HG03520 (cell line): ENCODE measurements at regions not wholly inside any gene's neighbourhood (a gene's known extent, or its start where the extent isn't known, plus 50 kb on each side); places are given as distances from the start of the nearest gene placed in this dataset.
"Not testable (repeated sequence)": the region's sequence is repeated elsewhere in the genome, so short reads cannot be mapped to it uniquely, and the experiment has no call there.

Experiments used
- ATAC-seq: cut with Tn5 transposase; IDR thresholded peaks from one replicate; pipeline ENCODE4 v1.9.1; 2021; ENCODE audit warnings: mild to moderate bottlenecking, moderate library complexity; ENCODE audit not compliant: unreplicated experiment

DNA sequence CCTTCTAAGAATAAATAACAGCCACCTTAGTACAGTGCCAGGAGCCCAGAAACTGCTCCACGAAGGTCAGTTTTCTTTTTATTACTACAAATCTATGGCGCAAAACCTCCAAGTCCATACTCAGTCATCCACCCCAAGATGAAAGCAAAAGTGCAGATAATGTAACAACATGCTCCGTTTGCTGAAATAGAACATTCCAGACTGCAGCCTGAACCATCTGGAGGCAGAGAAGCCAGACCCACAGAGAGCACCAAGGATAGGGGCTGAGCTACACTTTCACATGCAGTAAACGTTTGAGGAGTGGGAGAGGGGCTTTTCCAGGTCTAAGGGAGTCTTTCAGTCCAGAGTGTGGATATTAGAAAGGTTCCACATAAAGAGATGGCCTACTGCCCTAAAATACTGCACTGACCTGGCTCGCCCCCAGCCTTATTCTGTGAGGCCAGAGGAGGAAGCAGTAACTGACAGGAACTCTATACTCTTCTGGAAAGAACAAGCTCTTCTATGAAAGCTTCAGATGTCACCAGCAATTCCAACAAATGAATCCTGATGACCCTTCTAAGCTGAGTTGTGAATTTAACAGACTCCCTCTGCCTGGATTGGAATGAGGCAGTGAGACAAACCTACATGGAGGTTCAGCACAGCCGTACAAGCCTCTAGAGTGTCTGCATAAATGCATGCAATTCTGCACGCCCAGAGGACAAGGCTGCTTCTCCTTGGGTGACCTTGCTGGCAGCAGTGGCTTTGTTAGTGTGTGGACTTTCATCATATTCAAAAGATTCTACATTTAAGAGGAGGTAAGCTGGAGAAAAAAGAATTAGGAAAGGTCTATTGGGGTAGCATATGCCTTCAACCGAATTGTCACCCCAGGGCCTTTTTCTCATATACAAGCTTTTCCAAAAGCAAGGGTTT, 153.9 kb upstream of the EGLN3 start:
- ATAC-seq: no peak

- ATAC-seq: no peak
These were observed 152.3 kb upstream of the EGLN3 start for GRCh38 chr14:34103176-34103575.

DNA sequence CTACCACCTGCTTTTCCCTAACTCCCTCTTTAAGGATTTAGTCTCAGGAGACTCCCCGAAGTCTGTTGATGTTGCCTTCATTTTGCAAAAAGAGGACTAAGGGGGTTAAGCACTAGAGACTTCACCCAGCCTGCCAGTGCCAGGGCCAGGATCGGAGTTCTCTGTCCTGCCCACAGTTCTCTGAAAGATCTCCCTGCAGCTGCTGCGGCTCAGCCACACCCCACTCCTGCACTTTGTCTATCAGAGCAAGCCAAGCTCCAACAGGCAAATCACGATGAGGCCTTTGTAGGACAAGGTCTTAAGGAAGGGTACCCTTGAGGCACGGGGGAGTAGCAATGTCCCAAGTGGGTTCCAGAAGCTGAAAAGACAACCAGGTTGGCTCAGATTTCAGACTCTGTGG, 148.8 kb upstream of the EGLN3 start:
- no peak for ATAC-seq

DNA sequence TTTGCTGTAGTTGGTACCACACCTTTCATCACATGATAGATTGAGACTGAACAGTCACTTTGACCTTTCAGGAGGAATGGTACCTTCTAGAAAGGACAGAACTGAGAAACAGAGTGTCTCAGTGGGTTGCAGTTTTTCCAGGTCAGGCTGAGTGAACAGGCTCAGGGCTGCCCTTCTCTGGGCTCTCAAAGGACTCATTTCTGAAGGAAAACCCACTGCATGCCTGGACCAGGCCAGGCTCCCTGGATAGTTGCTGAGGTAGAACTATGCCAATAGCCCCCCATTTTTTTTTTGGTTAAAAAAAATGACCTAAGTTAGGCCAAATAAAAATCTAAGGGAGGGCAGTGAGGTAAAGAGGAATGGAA, 148.1 kb upstream of the EGLN3 start:
- no peak for ATAC-seq

- no peak for ATAC-seq
These were observed 147.4 kb upstream of the EGLN3 start for GRCh38 chr14:34098045-34098984.

GRCh38 chr14:34097644-34098043, 146.8 kb upstream of the EGLN3 start:
- no peak for ATAC-seq

- no peak for ATAC-seq
These were observed 143.5 kb upstream of the EGLN3 start for GRCh38 chr14:34094384-34094783.

- no peak for ATAC-seq
These were observed 143.0 kb upstream of the EGLN3 start for GRCh38 chr14:34093883-34094282.

- no peak for ATAC-seq
These were observed 139.6 kb upstream of the EGLN3 start for GRCh38 chr14:34090451-34090850.

GRCh38 chr14:34088914-34089313, 138.0 kb upstream of the EGLN3 start:
- no peak for ATAC-seq

DNA sequence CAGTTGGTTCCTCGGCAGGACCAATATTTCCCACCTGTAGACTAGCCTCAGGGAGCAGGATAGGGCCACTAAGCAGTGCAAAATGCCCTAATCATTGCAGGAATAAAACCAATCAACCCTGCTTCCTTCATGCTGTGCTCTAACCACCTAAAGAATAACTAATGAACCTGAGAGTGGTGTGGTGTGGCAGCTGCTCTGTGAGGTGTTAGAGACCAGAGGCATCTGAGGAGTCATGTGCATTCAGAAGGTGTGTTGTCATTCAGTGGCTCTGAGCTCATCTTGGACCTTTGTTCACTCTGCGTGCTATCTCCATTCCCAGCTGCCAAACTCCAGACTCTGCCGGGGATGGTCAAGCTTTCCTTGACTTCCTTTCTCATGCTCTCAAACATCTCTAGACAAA, 136.7 kb upstream of the EGLN3 start:
- ATAC-seq: no peak

DNA sequence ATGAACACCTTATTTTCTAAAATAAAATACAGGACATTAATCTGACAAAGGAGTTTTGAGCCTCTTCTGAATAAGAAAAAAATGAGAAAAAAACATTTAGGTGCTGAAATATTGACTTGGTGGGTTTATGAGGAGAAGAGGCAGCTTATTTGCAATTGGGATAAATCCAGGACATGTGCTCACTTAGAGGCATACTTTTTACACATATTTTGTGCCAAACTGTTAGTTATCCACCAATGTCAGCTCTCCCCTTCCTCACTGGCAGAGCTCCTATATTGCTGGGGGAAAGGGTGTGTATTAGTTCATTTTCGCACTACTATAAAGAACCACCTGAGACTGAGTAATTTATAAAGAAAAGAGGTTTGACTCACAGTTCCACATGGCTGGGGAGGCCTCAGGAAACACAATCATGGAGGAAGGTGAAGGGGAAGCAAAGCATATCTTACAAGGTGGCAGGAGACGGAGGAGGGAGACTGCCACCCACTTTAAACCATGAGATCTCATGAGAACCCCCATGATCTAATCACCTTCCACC, 135.4 kb upstream of the EGLN3 start:
- no peak for ATAC-seq

DNA sequence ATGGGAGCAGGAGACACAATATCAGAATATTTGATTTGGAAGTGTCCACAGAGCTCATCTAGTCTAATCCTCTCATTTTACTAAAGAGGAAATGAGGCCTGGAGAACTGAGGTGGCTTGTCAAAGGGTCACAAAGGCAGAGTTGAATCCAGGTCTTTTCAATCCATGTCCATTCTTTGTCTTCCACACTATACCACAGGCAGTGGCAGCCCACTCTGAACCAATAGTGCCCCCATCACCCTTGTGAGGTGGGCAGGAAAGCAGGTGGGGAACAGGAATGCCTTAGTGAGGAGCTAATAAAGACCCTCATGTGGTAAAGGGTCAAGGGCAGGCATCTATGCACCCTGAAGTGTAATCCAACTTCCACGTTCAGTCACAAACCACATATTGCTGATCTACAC, 134.8 kb upstream of the EGLN3 start:
- no peak for ATAC-seq

- ATAC-seq: no peak
These were observed 130.8 kb upstream of the EGLN3 start for GRCh38 chr14:34081576-34082136.

DNA sequence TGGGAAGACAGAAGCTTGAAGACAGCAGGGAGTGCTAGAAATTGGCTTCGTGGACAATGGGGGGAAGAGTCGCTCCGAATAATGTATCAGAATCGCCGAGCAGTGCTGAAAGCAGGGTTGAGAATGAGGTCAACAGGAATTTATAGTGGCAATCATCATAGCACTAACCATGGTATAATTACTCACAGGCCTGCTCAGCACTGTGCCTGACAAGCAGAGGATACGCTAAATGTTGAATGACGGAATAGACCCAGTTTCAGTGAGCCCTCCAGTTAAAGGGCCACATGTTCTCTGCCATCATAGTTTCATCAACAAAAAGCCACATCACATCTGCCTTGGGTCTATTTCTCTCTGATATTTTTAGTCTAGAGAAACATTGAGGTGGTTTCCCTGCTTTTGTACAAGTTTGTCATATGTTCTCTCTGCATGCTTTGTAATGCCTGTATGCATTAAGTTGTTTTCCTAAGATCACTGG, 130.3 kb upstream of the EGLN3 start:
- ATAC-seq: no peak

DNA sequence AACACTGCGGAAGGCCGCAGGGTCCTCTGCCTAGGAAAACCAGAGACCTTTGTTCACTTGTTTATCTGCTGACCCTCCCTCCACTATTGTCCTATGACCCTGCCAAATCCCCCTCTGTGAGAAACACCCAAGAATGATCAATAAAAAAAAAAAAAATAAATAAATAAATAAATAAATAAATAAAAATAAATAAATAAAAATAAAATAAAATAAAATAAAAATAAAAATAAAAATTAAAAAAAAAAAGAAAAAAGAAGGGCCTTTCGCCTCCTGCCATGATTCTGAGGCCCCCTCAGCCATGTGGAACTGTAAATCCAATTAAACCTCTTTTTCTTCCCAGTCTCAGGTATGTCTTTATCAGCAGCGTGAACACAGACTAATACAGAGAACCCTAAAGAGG, 128.8 kb upstream of the EGLN3 start:
- ATAC-seq: not testable (repeated sequence)

GRCh38 chr14:34078117-34078743, 127.4 kb upstream of the EGLN3 start:
- ATAC-seq: no peak

GRCh38 chr14:34075826-34076225, 125.0 kb upstream of the EGLN3 start:
- ATAC-seq: no peak

DNA sequence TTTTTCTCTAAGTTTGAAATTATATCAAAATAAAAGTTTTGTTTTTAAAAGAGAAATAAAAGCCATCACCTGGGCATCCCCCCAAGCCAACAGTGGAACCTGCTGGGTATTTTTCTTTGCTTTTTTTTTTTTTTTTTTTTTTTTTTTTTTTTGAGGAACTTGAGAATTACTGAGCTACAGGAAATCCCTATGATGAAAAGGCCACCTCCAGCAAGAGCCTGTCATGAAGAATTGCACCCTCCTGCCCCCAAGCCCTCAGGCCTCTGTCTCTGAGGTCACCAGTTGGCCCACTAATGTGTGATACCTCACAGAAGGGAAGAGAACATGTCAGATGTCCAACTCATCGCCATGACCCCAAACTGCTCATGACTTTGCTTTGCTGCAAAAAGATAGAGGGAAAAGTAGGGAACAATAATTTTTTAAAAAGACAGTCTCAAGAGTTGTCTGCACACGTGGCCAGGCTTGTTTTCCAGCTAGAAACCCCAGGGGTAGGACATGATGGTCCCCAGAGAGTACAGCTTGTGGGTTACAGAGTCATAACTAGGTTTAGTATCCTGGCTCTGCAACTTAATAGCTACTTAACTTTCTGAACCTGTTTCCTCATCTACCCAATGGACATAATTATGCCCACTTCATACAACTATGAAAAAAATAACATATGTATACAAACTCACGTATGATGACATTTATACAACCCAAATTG, 124.3 kb upstream of the EGLN3 start:
- ATAC-seq: no peak

DNA sequence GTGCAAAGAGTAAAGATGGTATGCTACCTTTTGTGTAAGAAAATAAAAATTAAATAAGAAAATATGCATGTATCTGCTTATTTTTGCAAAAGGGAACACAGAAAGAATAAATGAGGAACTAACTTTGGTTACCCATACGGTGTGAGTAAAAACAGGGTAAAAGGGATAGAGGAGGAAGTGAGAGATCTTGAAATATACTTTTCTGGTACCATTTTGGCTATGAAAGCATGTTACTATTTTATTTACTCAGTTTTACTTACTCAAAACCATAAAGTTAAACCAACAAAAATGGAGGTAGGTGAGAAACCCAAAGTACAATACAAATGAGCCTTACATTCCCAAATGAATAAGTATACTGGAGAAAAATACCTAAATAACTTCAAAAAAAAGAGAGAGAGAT, 122.0 kb upstream of the EGLN3 start:
- ATAC-seq: no peak
